HCT116 (cell line): ENCODE measurements at regions not wholly inside any gene's neighbourhood (a gene's known extent, or its start where the extent isn't known, plus 50 kb on each side); places are given as distances from the start of the nearest gene placed in this dataset.

Source experiments
- ATAC-seq: fragments of 200-7000 bp; cut with Tn5 transposase; 2 replicates; pipeline ENCODE4 v1.9.1; 2020; ENCODE audit warnings: mild to moderate bottlenecking, moderate library complexity
- BruUV-seq: library from RNA; stranded (reverse); fragments of 400-500 nt; replicated peaks from 2 replicates; lab custom pipeline; 2021; lab: Mats Ljungman, UMichigan
- CTCF ChIA-PET: fragments of 300-600 bp; sonication (Branson Sonifier 250); formaldehyde crosslinking; loops from one replicate; lab custom pipeline; 2021; ENCODE audit warnings: antibody characterized with exemption; lab: Charles Lee
- POLR2A ChIA-PET: fragments of 300-600, 350-600 bp; sonication (Branson Sonifier 250); formaldehyde crosslinking; loops from one replicate; lab custom pipeline; 2021; ENCODE audit warnings: antibody characterized with exemption; lab: Charles Lee
- RAD21 ChIA-PET, 2 experiments: fragments of 300-600 bp; sonication (Branson Sonifier 250); formaldehyde crosslinking; loops; one replicate each; lab custom pipeline; 2023; ENCODE audit warnings: low total read pairs in 2 of 2; ENCODE audit not compliant: uncharacterized antibody in 2 of 2, unreplicated experiment in 2 of 2, low non-redundant PET in 1 of 2; lab: Charles Lee
- DNase-seq: peaks from one replicate; pipeline ENCODE4 v3.0.0-alpha.2; 2010; ENCODE audit warnings: low read depth, low spot score
- H2AFZ ChIP-seq: fragments of 200-600 bp; shearing (Covaris generic), sonication (generic); 2 replicates; pipeline ENCODE4 v1.6.1; 2017; ENCODE audit warnings: low read depth, mixed run types, mixed read lengths, antibody characterized with exemption, low read length; ENCODE audit not compliant: poor library complexity, severe bottlenecking
- H3K27ac ChIP-seq: 2 replicates; pipeline ENCODE4 v1.5.1; 2012; ENCODE audit warnings: low read depth, low read length
- H3K27me3 ChIP-seq: fragments of 200-600 bp; sonication (generic); 2 replicates; pipeline ENCODE4 v1.6.1; 2016; ENCODE audit warnings: mixed run types, low read length, mixed read lengths; ENCODE audit not compliant: insufficient read depth
- H3K36me3 ChIP-seq, 2 experiments: fragments of 200-500 bp in 1 of 2; fragments of 200-600 bp in 1 of 2; sonication (Bioruptor generic) in 1 of 2; sonication (generic) in 1 of 2; 2 replicates each; pipeline versions ENCODE4 v1.5.1 to v1.6.1; 2014 to 2016; ENCODE audit warnings: low read length in 2 of 2, inconsistent platforms in 1 of 2, mixed read lengths in 1 of 2, mixed run types in 1 of 2; ENCODE audit not compliant: insufficient read depth in 2 of 2, control insufficient read depth in 1 of 2
- H3K4me1 ChIP-seq, 2 experiments: fragments of 200-600 bp in 1 of 2; sonication (generic) in 1 of 2; 2 replicates each; pipeline versions ENCODE4 v1.5.1 to v1.6.1; 2012 to 2017; ENCODE audit warnings: low read length in 2 of 2, inconsistent platforms in 1 of 2, mild to moderate bottlenecking in 1 of 2, mixed read lengths in 1 of 2, mixed run types in 1 of 2, moderate library complexity in 1 of 2; ENCODE audit not compliant: insufficient read depth in 2 of 2, control insufficient read depth in 1 of 2
- H3K4me2 ChIP-seq: fragments of 200-600 bp; sonication (generic); 2 replicates; pipeline ENCODE4 v1.6.1; 2017; ENCODE audit warnings: mixed run types, low read length, mixed read lengths
- H3K4me3 ChIP-seq, 2 experiments: fragments of 200-600 bp in 1 of 2; sonication (generic) in 1 of 2; replicated peaks in 1 of 2; 2 replicates each; pipeline ENCODE4 v1.5.1; 2011 to 2016; ENCODE audit warnings: low read length in 2 of 2, control low read depth in 1 of 2, low read depth in 1 of 2, mild to moderate bottlenecking in 1 of 2, mixed read lengths in 1 of 2, mixed run types in 1 of 2
- H3K79me2 ChIP-seq: fragments of 200-600 bp; sonication (generic); 2 replicates; pipeline ENCODE4 v1.6.1; 2017; ENCODE audit warnings: mild to moderate bottlenecking, mixed run types, low read length, moderate library complexity, mixed read lengths; ENCODE audit not compliant: insufficient read depth
- H3K9ac ChIP-seq: fragments of 200-600 bp; sonication (generic); 2 replicates; pipeline ENCODE4 v1.6.1; 2016; ENCODE audit warnings: low read length, mixed read lengths
- H3K9me2 ChIP-seq: fragments of 200-600 bp; sonication (generic), shearing (Covaris generic); 2 replicates; pipeline ENCODE4 v1.6.1; 2017; ENCODE audit warnings: mixed run types, mild to moderate bottlenecking, moderate library complexity; ENCODE audit not compliant: insufficient read depth
- H3K9me3 ChIP-seq, 2 experiments: fragments of 200-500 bp in 1 of 2; fragments of 200-600 bp in 1 of 2; sonication (Bioruptor generic) in 1 of 2; sonication (generic) in 1 of 2; 2 replicates each; pipeline ENCODE4 v1.6.1; 2014 to 2017; ENCODE audit warnings: low read length in 2 of 2, mixed read lengths in 2 of 2, inconsistent platforms in 1 of 2, low read depth in 1 of 2, mild to moderate bottlenecking in 1 of 2, mixed run types in 1 of 2, moderate library complexity in 1 of 2; ENCODE audit not compliant: control insufficient read depth in 1 of 2, insufficient read depth in 1 of 2
- H4K20me1 ChIP-seq: fragments of 200-600 bp; sonication (generic), shearing (Covaris generic); 2 replicates; pipeline ENCODE4 v1.6.1; 2017; ENCODE audit warnings: mixed run types, mild to moderate bottlenecking, moderate library complexity; ENCODE audit not compliant: insufficient read depth
- ATF3 ChIP-seq: IDR thresholded peaks from 2 replicates; pipeline ENCODE4 v1.6.1; 2012
- CBX3 ChIP-seq: IDR thresholded peaks from 2 replicates; pipeline ENCODE4 v1.6.1; 2012; ENCODE audit warnings: low read depth
- CEBPB ChIP-seq: IDR thresholded peaks from 2 replicates; pipeline ENCODE4 v1.6.1; 2012; ENCODE audit warnings: low read depth
- ELF1 ChIP-seq: IDR thresholded peaks from 2 replicates; pipeline ENCODE4 v1.6.1; 2012; ENCODE audit warnings: low read depth, borderline replicate concordance
- EZH2phosphoT487 ChIP-seq: fragments of 200-600 bp; IDR thresholded peaks from 2 replicates; pipeline ENCODE4 v1.6.1; 2018; ENCODE audit warnings: antibody characterized with exemption, borderline replicate concordance
- FOSL1 ChIP-seq: IDR thresholded peaks from 2 replicates; pipeline ENCODE4 v1.6.1; 2012; ENCODE audit warnings: low read depth
- JUND ChIP-seq: IDR thresholded peaks from 2 replicates; pipeline ENCODE4 v1.6.1; 2012
- POLR2A ChIP-seq: IDR thresholded peaks from 2 replicates; pipeline ENCODE4 v1.7.0; 2011; ENCODE audit warnings: borderline replicate concordance; ENCODE audit not compliant: insufficient read depth, insufficient read length; ENCODE audit errors: extremely low read depth
- POLR2AphosphoS5 ChIP-seq: IDR thresholded peaks from 2 replicates; pipeline ENCODE4 v1.6.1; 2011; ENCODE audit warnings: mild to moderate bottlenecking, low read depth, low read length, moderate library complexity
- RAD21 ChIP-seq: IDR thresholded peaks from 2 replicates; pipeline ENCODE4 v1.6.1; 2012; ENCODE audit warnings: low read depth, mild to moderate bottlenecking
- SP1 ChIP-seq: IDR thresholded peaks from 2 replicates; pipeline ENCODE4 v1.6.1; 2012; ENCODE audit warnings: low read depth
- SRF ChIP-seq: IDR thresholded peaks from 2 replicates; pipeline ENCODE4 v1.6.1; 2012; ENCODE audit warnings: low read depth
- TCF7L2 ChIP-seq: IDR thresholded peaks from 2 replicates; pipeline ENCODE4 v1.7.0; 2011; ENCODE audit warnings: borderline replicate concordance, inconsistent platforms; ENCODE audit not compliant: insufficient read depth, insufficient read length; ENCODE audit errors: extremely low read depth
- ZBTB33 ChIP-seq: IDR thresholded peaks from 2 replicates; pipeline ENCODE4 v1.6.1; 2011; ENCODE audit warnings: mild to moderate bottlenecking, low read length, moderate library complexity; ENCODE audit not compliant: insufficient replicate concordance; ENCODE audit errors: extremely low read depth
- ZFX ChIP-seq: fragments of 450-650 bp; IDR thresholded peaks from 2 replicates; pipeline ENCODE4 v1.6.1; 2017
- ZNF274 ChIP-seq: fragments of 200-500 bp; sonication (Bioruptor generic); IDR thresholded peaks from 2 replicates; pipeline ENCODE4 v1.6.1; 2014; ENCODE audit warnings: mild to moderate bottlenecking, low read depth, low read length, inconsistent platforms
- intact Hi-C: fragments of 100-400 bp; cut with micrococcal nuclease; formaldehyde crosslinking; loops from 2 replicates; pipeline ENCODE4 v1.10.0; 2022
- TF ChIP-seq, protein P1 (sequence below), 3 experiments: fragments of 200-600 bp in 1 of 3; sonication (generic) in 1 of 3; IDR thresholded peaks in 2 of 3; conservative IDR thresholded peaks in 1 of 3; 2 replicates each; pipeline ENCODE4 v1.5.1; 2012 to 2017; ENCODE audit warnings: low read depth in 2 of 3, low read length in 2 of 3, antibody characterized with exemption in 1 of 3, borderline replicate concordance in 1 of 3, control low read depth in 1 of 3, mild to moderate bottlenecking in 1 of 3, mixed read lengths in 1 of 3, mixed run types in 1 of 3, moderate library complexity in 1 of 3; ENCODE audit not compliant: insufficient read depth in 1 of 3
- TF ChIP-seq, protein P2 (sequence below): IDR thresholded peaks from 2 replicates; pipeline ENCODE4 v1.6.1; 2012

DNA sequence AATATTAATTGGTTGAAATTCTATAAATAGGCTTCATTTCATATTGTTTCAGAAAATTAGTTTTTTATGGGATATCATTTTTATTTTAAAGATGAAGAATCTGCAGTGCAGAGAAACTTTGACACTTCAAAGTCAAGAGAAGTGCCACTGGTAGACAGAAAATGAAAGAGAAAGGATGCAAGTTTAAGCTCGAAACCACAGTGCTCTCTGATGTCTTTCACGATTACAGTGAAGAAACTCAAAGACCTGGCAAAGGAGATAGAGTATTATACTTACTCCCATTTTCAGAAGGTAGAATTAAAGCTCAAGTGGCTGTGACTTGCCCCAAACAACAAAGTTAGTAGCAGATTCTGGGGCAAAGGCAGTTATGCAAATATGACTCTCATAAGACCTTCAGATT lies 745.4 kb downstream of the TECRL start:
- BruUV-seq = no TSS peak
- Histone ChIP-seq H3K4me2 (no peak overlapping the region), H3K4me1 (no peaks in the 10 kb centered on the region), H3K79me2 (no peaks in the 10 kb centered on the region), H3K4me3 (no peak overlapping the region), H4K20me1 (no peaks in the 10 kb centered on the region), H3K27ac (no peak overlapping the region), H3K27me3 (no peaks in the 10 kb centered on the region), H3K9me2 (no peaks in the 10 kb centered on the region), H3K36me3 (no peaks in the 10 kb centered on the region), H3K9me3 (peaks cover 10 to 14% of the 10 kb centered on the region in 2 experiments; a peak in 2 of 4 replicates), H2AFZ (no peak overlapping the region), H3K9ac (no peak overlapping the region)
- CTCF ChIA-PET = no interaction called here
- no peak for TF ChIP-seq RAD21
- no peak for TF ChIP-seq POLR2AphosphoS5
- no peak for TF ChIP-seq ELF1
- TF ChIP-seq TCF7L2 = no peak
- no peak for TF ChIP-seq SP1
- no peak for TF ChIP-seq JUND
- no peak for TF ChIP-seq ZFX
- no peak for TF ChIP-seq CEBPB
- TF ChIP-seq EZH2phosphoT487 = no peak
- no peak for TF ChIP-seq ZNF274
- TF ChIP-seq POLR2A = no peak
- TF ChIP-seq CBX3 = no peak
- TF ChIP-seq SRF = no peak
- TF ChIP-seq, protein P1, sequence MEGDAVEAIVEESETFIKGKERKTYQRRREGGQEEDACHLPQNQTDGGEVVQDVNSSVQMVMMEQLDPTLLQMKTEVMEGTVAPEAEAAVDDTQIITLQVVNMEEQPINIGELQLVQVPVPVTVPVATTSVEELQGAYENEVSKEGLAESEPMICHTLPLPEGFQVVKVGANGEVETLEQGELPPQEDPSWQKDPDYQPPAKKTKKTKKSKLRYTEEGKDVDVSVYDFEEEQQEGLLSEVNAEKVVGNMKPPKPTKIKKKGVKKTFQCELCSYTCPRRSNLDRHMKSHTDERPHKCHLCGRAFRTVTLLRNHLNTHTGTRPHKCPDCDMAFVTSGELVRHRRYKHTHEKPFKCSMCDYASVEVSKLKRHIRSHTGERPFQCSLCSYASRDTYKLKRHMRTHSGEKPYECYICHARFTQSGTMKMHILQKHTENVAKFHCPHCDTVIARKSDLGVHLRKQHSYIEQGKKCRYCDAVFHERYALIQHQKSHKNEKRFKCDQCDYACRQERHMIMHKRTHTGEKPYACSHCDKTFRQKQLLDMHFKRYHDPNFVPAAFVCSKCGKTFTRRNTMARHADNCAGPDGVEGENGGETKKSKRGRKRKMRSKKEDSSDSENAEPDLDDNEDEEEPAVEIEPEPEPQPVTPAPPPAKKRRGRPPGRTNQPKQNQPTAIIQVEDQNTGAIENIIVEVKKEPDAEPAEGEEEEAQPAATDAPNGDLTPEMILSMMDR (IDR thresholded peaks at IDR 0.05 in 2 of 3, conservative IDR thresholded peaks at IDR 0.05 in 1 of 3; ENCODE audit: borderline replicate concordance in 1 of 3, insufficient read depth in 1 of 3, low read depth in 2 of 3, low read length in 2 of 3) = no peak
- no peak for TF ChIP-seq ATF3
- TF ChIP-seq ZBTB33 = no peak
- TF ChIP-seq, protein P2, sequence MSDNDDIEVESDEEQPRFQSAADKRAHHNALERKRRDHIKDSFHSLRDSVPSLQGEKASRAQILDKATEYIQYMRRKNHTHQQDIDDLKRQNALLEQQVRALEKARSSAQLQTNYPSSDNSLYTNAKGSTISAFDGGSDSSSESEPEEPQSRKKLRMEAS = no peak
- no peak for TF ChIP-seq FOSL1
- RAD21 ChIA-PET = no interaction called here
- POLR2A ChIA-PET = no interaction called here
- no peak for DNase-seq
- ATAC-seq = no peak
- intact Hi-C loops = no loop called here
